UCSD-AML1 (cell line): ENCODE measurements at regions not wholly inside any gene's neighbourhood (a gene's known extent, or its start where the extent isn't known, plus 50 kb on each side); places are given as distances from the start of the nearest gene placed in this dataset.

ENCODE experiments used
- DNase-seq: peaks from one replicate; lab custom pipeline; 2025; ENCODE audit not compliant: unreplicated experiment; lab: John Stamatoyannopoulos, UW

- DNase-seq: no peak
Observed at GRCh38 chr4:41865306-41865980, 69.8 kb upstream of the TMEM33 start.

GRCh38 chr4:41859087-41859486 lies 76.1 kb upstream of the TMEM33 start:
- no peak for DNase-seq

- no peak for DNase-seq
Observed at GRCh38 chr4:41857226-41857641, 78.0 kb upstream of the TMEM33 start.

GRCh38 chr4:41856797-41857196 lies 78.4 kb upstream of the TMEM33 start:
- no peak for DNase-seq

- no peak for DNase-seq
Observed at GRCh38 chr4:41853973-41854372, 81.3 kb upstream of the TMEM33 start.

- DNase-seq: no peak
Observed at GRCh38 chr4:41852229-41852628, 83.0 kb upstream of the TMEM33 start.

- no peak for DNase-seq
Observed at GRCh38 chr4:41851621-41852020, 83.6 kb upstream of the TMEM33 start.

- no peak for DNase-seq
Observed at GRCh38 chr4:41844327-41844726, 90.9 kb upstream of the TMEM33 start.

- no peak for DNase-seq
Observed at GRCh38 chr4:41839916-41840854, 91.7 kb upstream of the PHOX2B start.

- no peak for DNase-seq
Observed at GRCh38 chr4:41838590-41838989, 90.1 kb upstream of the PHOX2B start.

- DNase-seq: no peak
Observed at GRCh38 chr4:41835321-41835995, 86.9 kb upstream of the PHOX2B start.

- no peak for DNase-seq
Observed at GRCh38 chr4:41832961-41833360, 84.4 kb upstream of the PHOX2B start.

- no peak for DNase-seq
Observed at GRCh38 chr4:41822325-41822724, 73.8 kb upstream of the PHOX2B start.

GRCh38 chr4:41820473-41820872 lies 71.9 kb upstream of the PHOX2B start:
- DNase-seq: no peak

- no peak for DNase-seq
Observed at GRCh38 chr4:41819621-41820020, 71.1 kb upstream of the PHOX2B start.

GRCh38 chr4:41815473-41815872 lies 66.9 kb upstream of the PHOX2B start:
- no peak for DNase-seq

GRCh38 chr4:41814565-41814964 lies 66.0 kb upstream of the PHOX2B start:
- no peak for DNase-seq

- no peak for DNase-seq
Observed at GRCh38 chr4:41806807-41807206, 58.3 kb upstream of the PHOX2B start.

GRCh38 chr4:41802590-41802989 lies 54.1 kb upstream of the PHOX2B start:
- no peak for DNase-seq

GRCh38 chr4:41799126-41799525 lies 50.6 kb upstream of the PHOX2B start:
- DNase-seq: no peak
